ENCODE measurements at regions not wholly inside any gene's neighbourhood (a gene's known extent, or its start where the extent isn't known, plus 50 kb on each side); places are given as distances from the start of the nearest gene placed in this dataset.

DNA sequence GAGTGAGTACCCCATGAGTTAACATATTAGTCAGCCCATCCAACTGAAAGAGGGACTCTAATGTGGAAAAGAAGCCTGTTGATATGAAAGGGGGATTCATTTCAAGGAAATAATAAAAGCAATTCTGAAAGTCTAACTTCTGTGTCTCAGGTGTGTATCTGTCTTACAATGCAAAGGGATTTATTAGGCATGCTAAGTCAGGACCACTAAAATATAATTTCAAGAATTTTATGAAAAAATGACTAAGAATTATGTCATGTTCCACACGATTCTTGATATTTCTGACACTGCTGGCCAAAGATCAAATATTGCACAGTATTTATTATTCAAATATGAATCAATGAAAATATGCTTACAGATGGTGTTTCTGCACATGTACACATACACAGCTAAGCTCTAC lies 130.8 kb downstream of the KLF12 start:
- TF ChIP-seq, protein P1, sequence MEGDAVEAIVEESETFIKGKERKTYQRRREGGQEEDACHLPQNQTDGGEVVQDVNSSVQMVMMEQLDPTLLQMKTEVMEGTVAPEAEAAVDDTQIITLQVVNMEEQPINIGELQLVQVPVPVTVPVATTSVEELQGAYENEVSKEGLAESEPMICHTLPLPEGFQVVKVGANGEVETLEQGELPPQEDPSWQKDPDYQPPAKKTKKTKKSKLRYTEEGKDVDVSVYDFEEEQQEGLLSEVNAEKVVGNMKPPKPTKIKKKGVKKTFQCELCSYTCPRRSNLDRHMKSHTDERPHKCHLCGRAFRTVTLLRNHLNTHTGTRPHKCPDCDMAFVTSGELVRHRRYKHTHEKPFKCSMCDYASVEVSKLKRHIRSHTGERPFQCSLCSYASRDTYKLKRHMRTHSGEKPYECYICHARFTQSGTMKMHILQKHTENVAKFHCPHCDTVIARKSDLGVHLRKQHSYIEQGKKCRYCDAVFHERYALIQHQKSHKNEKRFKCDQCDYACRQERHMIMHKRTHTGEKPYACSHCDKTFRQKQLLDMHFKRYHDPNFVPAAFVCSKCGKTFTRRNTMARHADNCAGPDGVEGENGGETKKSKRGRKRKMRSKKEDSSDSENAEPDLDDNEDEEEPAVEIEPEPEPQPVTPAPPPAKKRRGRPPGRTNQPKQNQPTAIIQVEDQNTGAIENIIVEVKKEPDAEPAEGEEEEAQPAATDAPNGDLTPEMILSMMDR (IDR thresholded peaks at IDR 0.05; ENCODE audit: extremely low read depth, insufficient read depth, missing control alignments): no peak
- in situ Hi-C loops (cut with MboI; ENCODE audit: low pct_unique_long_range_greater_than_20kb, low sequenced_read_pairs, unreplicated experiment): no loop called here

DNA sequence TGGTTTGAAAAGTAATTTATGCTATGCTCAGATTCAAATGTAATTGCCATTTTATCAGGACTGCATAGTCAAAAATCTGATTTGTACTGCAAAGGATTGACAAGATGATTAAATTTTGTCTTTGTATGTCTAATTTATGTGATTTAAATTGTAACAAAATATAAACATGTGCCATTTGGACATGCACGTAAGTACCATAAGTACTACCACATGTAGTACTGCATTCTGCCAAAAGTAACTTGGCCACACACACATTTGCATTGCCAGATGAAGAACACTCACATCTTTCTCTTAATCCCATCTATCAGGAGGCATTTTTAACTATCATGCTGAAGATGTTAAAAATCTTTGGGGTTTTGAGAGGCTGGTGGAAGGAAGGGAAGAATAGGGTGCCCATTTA lies 133.3 kb downstream of the KLF12 start:
- in situ Hi-C loops (cut with MboI; ENCODE audit: low pct_unique_long_range_greater_than_20kb, low sequenced_read_pairs, unreplicated experiment): no loop called here
- TF ChIP-seq, protein P1 (IDR thresholded peaks at IDR 0.05; ENCODE audit: extremely low read depth, insufficient read depth, missing control alignments): no peak
- no peak for DNase-seq (ENCODE audit: low spot score)

More for the DNA sequence above, 130.8 kb downstream of the KLF12 start:
- no peak for DNase-seq (ENCODE audit: low spot score)

DNA sequence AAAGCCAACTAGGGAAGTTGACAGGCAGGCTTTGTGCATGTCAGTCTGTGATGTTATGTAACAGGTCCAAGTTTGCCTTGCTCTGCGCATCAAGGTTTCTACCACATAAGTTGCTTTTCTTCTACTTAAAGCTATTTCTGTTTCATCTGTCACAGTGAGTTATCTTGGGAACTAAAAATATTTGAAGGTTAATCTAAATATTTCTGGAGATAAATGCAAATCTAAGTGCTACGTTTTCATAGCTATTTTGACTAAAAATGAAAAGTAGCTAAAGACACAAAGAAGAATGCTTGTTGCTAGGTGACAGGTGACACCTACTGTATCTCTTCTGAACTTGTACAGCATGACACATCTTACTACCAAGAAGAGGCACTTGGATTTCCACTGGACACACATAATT lies 135.6 kb downstream of the KLF12 start:
- in situ Hi-C loops (cut with MboI; ENCODE audit: low pct_unique_long_range_greater_than_20kb, low sequenced_read_pairs, unreplicated experiment): no loop called here
- peak; percentile 35 for DNase-seq (ENCODE audit: low spot score)
- TF ChIP-seq, protein P1 (IDR thresholded peaks at IDR 0.05; ENCODE audit: extremely low read depth, insufficient read depth, missing control alignments): no peak

DNA sequence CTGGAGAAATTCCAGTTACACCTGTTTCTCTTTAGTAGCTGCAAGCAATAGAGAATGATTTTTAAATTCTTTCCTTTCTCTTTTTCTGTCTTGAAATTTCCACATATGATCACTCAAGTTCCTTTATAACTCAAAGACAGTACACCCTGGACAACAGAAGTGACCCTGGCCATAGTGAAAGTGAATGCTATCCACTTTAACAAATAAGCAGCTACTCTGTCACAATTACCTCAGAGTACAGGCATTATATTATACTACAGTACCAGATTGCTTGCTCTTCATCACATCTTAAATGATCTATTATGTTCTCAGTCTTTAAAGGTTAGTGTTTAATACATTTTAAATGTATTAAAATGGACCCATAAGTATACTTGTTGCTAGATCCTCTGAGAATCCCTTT lies 136.2 kb downstream of the KLF12 start:
- TF ChIP-seq, protein P1 (IDR thresholded peaks at IDR 0.05; ENCODE audit: extremely low read depth, insufficient read depth, missing control alignments): no peak
- no peak for DNase-seq (ENCODE audit: low spot score)
- in situ Hi-C loops (cut with MboI; ENCODE audit: low pct_unique_long_range_greater_than_20kb, low sequenced_read_pairs, unreplicated experiment): no loop called here

DNA sequence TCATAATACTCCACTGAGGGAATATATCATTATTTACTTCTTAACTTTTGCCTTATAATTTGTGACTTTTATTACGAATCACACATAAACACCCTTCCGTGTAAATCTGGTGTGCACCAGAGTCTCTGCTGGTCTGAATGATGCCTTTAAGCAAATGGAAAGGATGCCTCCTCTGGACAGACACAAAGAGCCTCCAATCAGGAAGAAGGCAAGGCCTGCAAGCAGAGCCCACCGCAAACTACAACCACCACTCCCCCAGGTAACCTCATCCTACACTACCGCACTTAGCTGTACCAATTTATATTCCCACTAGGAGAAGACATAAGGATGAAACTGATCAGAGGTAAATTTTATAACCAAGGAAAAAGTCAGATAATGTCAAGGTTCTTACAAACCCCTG lies 137.6 kb downstream of the KLF12 start:
- no peak for DNase-seq (ENCODE audit: low spot score)
- TF ChIP-seq, protein P1 (IDR thresholded peaks at IDR 0.05; ENCODE audit: extremely low read depth, insufficient read depth, missing control alignments): no peak
- in situ Hi-C loops (cut with MboI; ENCODE audit: low pct_unique_long_range_greater_than_20kb, low sequenced_read_pairs, unreplicated experiment): no loop called here

DNA sequence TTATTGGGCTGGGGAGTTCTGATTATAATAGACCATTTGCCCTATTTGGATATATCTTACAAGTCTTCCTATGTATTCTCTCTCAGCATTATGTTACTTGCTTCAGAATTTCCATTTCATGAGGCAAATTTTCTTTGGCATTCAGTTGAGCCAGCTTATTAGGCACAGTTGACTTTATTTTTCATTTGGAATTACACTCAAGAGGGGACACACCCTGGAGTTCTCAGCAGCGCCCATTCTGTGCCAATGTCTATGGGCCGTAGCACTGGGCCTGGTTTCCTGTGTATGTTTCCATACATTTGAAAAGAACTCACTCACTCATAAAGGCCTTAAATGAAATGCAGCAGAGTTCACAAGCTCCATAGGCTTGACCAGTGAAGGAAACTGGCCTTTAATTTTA lies 138.5 kb downstream of the KLF12 start:
- DNase-seq (ENCODE audit: low spot score): no peak
- in situ Hi-C loops (cut with MboI; ENCODE audit: low pct_unique_long_range_greater_than_20kb, low sequenced_read_pairs, unreplicated experiment): no loop called here
- TF ChIP-seq, protein P1 (IDR thresholded peaks at IDR 0.05; ENCODE audit: extremely low read depth, insufficient read depth, missing control alignments): no peak

DNA sequence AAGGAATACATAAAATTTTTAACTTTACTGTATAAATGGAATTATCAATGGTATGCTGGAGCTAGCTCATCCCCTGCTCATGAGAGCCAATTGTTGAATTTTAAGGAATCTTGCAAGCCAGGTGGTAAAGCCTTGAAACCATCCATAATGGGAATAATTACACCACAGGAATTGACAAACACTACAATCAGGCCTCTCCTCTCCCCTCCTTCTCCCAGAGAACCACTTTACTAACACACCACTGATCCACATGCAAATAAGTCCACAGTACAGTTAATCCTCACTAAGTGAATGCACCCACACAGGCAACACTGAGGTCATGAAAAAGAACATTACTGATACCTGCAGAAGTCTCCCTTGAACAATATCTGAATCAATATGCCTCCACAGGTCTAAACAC lies 140.5 kb downstream of the KLF12 start:
- TF ChIP-seq, protein P1 (IDR thresholded peaks at IDR 0.05; ENCODE audit: extremely low read depth, insufficient read depth, missing control alignments): no peak
- in situ Hi-C loops (cut with MboI; ENCODE audit: low pct_unique_long_range_greater_than_20kb, low sequenced_read_pairs, unreplicated experiment): no loop called here
- no peak for DNase-seq (ENCODE audit: low spot score)
